NCI-H1694 treated with DMSO at 0.1 percent for 48 hours (cell line): ENCODE measurements at regions not wholly inside any gene's neighbourhood (a gene's known extent, or its start where the extent isn't known, plus 50 kb on each side); places are given as distances from the start of the nearest gene placed in this dataset.

ENCODE experiments used
- DNase-seq: peaks from one replicate; lab custom pipeline; 2025; lab: John Stamatoyannopoulos, UW

GRCh38 chr5:155983954-155984353 is 343.0 kb upstream of the SGCD start:
- DNase-seq = no peak

- no peak for DNase-seq
Observed at GRCh38 chr5:155987265-155987810, 339.6 kb upstream of the SGCD start.

GRCh38 chr5:155989879-155990278 is 337.1 kb upstream of the SGCD start:
- no peak for DNase-seq

- DNase-seq = no peak
Observed at GRCh38 chr5:155996123-155996522, 330.8 kb upstream of the SGCD start.

GRCh38 chr5:155998257-155998656 is 328.7 kb upstream of the SGCD start:
- DNase-seq = no peak

- no peak for DNase-seq
Observed at GRCh38 chr5:156000115-156000514, 326.8 kb upstream of the SGCD start.

GRCh38 chr5:156004754-156005153 is 322.2 kb upstream of the SGCD start:
- no peak for DNase-seq

- DNase-seq = no peak
Observed at GRCh38 chr5:156006026-156006647, 320.8 kb upstream of the SGCD start.

GRCh38 chr5:156008844-156009243 is 318.1 kb upstream of the SGCD start:
- DNase-seq = no peak

GRCh38 chr5:156009583-156009982 is 317.4 kb upstream of the SGCD start:
- DNase-seq = no peak

- DNase-seq = no peak
Observed at GRCh38 chr5:156015137-156015536, 311.8 kb upstream of the SGCD start.

GRCh38 chr5:156019130-156019529 is 307.8 kb upstream of the SGCD start:
- DNase-seq = no peak

GRCh38 chr5:156019571-156020180 is 307.3 kb upstream of the SGCD start:
- no peak for DNase-seq

GRCh38 chr5:156020647-156021046 is 306.3 kb upstream of the SGCD start:
- DNase-seq = no peak

- no peak for DNase-seq
Observed at GRCh38 chr5:156021866-156022265, 305.1 kb upstream of the SGCD start.

- DNase-seq = peak; percentile 48
Observed at GRCh38 chr5:156025656-156026055, 301.3 kb upstream of the SGCD start.

GRCh38 chr5:156031181-156031580 is 295.8 kb upstream of the SGCD start:
- DNase-seq = no peak

- no peak for DNase-seq
Observed at GRCh38 chr5:156036640-156037039, 290.3 kb upstream of the SGCD start.

- DNase-seq = no peak
Observed at GRCh38 chr5:156037151-156037909, 289.6 kb upstream of the SGCD start.

GRCh38 chr5:156042726-156043125 is 284.2 kb upstream of the SGCD start:
- DNase-seq = no peak

GRCh38 chr5:156043351-156043750 is 283.6 kb upstream of the SGCD start:
- no peak for DNase-seq

GRCh38 chr5:156051972-156052371 is 275.0 kb upstream of the SGCD start:
- no peak for DNase-seq

- peak; percentile 1 for DNase-seq
Observed at GRCh38 chr5:156052656-156053055, 274.3 kb upstream of the SGCD start.
